SU-DHL-6 (cell line): ENCODE measurements at regions not wholly inside any gene's neighbourhood (a gene's known extent, or its start where the extent isn't known, plus 50 kb on each side); places are given as distances from the start of the nearest gene placed in this dataset.

Source experiments
- H2AFZ ChIP-seq: fragments of 200-600 bp; sonication (generic); 2 replicates; pipeline ENCODE4 v1.6.1; 2014; ENCODE audit warnings: low read depth, mild to moderate bottlenecking, moderate library complexity, mixed read lengths, antibody characterized with exemption, low read length; ENCODE audit not compliant: severe bottlenecking
- H3F3A ChIP-seq: fragments of 200-600 bp; shearing (Covaris generic); 2 replicates; pipeline ENCODE4 v1.6.0; 2016; ENCODE audit warnings: antibody characterized with exemption, mild to moderate bottlenecking; ENCODE audit not compliant: insufficient read depth
- H3K27ac ChIP-seq: fragments of 200-600 bp; sonication (generic); 2 replicates; pipeline ENCODE4 v1.5.1; 2016; ENCODE audit warnings: low read depth, mild to moderate bottlenecking, low read length, moderate library complexity, mixed read lengths
- H3K27me3 ChIP-seq: fragments of 200-600 bp; sonication (generic), shearing (Covaris generic); 2 replicates; pipeline ENCODE4 v1.6.0; 2014; ENCODE audit warnings: mild to moderate bottlenecking, low read length
- H3K36me3 ChIP-seq: fragments of 200-600 bp; sonication (generic); 2 replicates; pipeline ENCODE4 v1.6.1; 2014; ENCODE audit warnings: mild to moderate bottlenecking, low read length, mixed read lengths
- H3K4me2 ChIP-seq: fragments of 300-600, 200-600 bp; shearing (Covaris generic), sonication (generic); 2 replicates; pipeline ENCODE4 v1.6.0; 2014; ENCODE audit warnings: low read length, low read depth, mild to moderate bottlenecking; ENCODE audit not compliant: poor library complexity, severe bottlenecking
- H3K4me3 ChIP-seq: fragments of 200-600 bp; sonication (generic); 2 replicates; pipeline ENCODE4 v1.5.1; 2014; ENCODE audit warnings: antibody characterized with exemption, low read length, mild to moderate bottlenecking, mixed read lengths; ENCODE audit not compliant: insufficient read depth, poor library complexity, severe bottlenecking
- H3K79me2 ChIP-seq: fragments of 200-600 bp; sonication (generic); 2 replicates; pipeline ENCODE4 v1.6.1; 2014; ENCODE audit warnings: mild to moderate bottlenecking, low read length, moderate library complexity; ENCODE audit not compliant: insufficient read depth
- H3K9ac ChIP-seq: fragments of 200-600 bp; sonication (generic); 2 replicates; pipeline ENCODE4 v1.7.0; 2014; ENCODE audit warnings: mild to moderate bottlenecking, low read length
- H3K9me2 ChIP-seq: fragments of 200-600 bp; sonication (generic); replicated peaks from 2 replicates; pipeline ENCODE4 v1.6.1; 2014; ENCODE audit warnings: low read length; ENCODE audit not compliant: insufficient read depth
- H3K9me3 ChIP-seq: fragments of 200-600 bp; sonication (generic); 2 replicates; pipeline ENCODE4 v1.6.1; 2014; ENCODE audit warnings: low read length, mixed read lengths; ENCODE audit not compliant: insufficient read depth
- H4K20me1 ChIP-seq: fragments of 200-600 bp; sonication (generic); 2 replicates; pipeline ENCODE4 v1.6.1; 2014; ENCODE audit warnings: low read depth, mild to moderate bottlenecking, antibody characterized with exemption, low read length, moderate library complexity, mixed read lengths
- EZH2phosphoT487 ChIP-seq: fragments of 200-600 bp; sonication (generic), shearing (Covaris generic); conservative IDR thresholded peaks from 2 replicates; pipeline ENCODE4 v1.6.1; 2018; ENCODE audit warnings: mild to moderate bottlenecking, antibody characterized with exemption, low read length, moderate library complexity, mixed read lengths
- TF ChIP-seq, protein P1 (sequence below): fragments of 200-600 bp; sonication (generic); IDR thresholded peaks from one replicate; pipeline ENCODE4 v1.5.1; 2017; ENCODE audit warnings: antibody characterized with exemption, mild to moderate bottlenecking, low read length, moderate library complexity; ENCODE audit not compliant: insufficient read depth, poor library complexity, severe bottlenecking

DNA sequence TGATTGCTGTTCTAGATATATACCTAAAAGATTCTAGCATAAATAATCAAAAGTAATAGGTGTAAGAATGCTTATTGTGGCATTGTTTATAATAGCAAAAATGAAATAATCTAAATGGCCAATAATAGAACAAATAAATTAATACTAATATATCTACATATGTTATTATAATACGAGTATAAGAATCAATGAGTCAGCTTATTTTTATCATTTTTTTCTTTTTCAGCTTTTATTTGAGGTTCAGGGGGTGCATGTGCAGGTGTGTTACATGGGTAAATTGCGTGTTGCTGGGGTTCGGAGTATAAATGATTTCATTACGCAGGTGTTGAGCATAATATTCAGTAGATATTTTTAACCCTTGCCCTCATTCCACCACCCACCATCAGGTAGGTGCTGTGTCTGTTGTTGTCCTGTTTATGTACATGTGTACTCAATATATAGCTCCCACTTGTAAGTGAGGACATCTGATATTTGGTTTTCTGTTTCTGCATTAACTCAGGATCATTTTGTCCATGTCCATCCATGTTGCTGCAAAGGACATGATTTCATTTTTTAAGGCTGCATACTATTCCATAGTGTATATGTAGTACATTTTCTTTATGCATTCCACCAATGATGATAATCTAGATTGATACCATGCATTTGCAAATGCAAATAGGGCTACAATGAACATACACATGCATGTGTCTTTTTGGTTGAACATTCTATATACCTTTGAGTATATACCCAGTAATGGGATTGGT, 122.2 kb upstream of the GMNC start:
- Histone ChIP-seq H3K36me3 (no peaks in the 10 kb centered on the region), H3F3A (no peaks in the 10 kb centered on the region), H3K9me3 (no peaks in the 10 kb centered on the region), H3K27me3 (no peaks in the 10 kb centered on the region), H2AFZ (no peak overlapping the region), H3K9ac (no peak overlapping the region), H3K9me2 (no peaks in the 10 kb centered on the region), H3K4me2 (no peak overlapping the region), H4K20me1 (no peaks in the 10 kb centered on the region), H3K4me3 (no peak overlapping the region), H3K79me2 (no peaks in the 10 kb centered on the region), H3K27ac (no peak overlapping the region)
- TF ChIP-seq EZH2phosphoT487 = no peak
- TF ChIP-seq, protein P1, sequence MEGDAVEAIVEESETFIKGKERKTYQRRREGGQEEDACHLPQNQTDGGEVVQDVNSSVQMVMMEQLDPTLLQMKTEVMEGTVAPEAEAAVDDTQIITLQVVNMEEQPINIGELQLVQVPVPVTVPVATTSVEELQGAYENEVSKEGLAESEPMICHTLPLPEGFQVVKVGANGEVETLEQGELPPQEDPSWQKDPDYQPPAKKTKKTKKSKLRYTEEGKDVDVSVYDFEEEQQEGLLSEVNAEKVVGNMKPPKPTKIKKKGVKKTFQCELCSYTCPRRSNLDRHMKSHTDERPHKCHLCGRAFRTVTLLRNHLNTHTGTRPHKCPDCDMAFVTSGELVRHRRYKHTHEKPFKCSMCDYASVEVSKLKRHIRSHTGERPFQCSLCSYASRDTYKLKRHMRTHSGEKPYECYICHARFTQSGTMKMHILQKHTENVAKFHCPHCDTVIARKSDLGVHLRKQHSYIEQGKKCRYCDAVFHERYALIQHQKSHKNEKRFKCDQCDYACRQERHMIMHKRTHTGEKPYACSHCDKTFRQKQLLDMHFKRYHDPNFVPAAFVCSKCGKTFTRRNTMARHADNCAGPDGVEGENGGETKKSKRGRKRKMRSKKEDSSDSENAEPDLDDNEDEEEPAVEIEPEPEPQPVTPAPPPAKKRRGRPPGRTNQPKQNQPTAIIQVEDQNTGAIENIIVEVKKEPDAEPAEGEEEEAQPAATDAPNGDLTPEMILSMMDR = no peak

- no peak for TF ChIP-seq EZH2phosphoT487
- TF ChIP-seq, protein P1 = no peak
- Histone ChIP-seq H3K9me2 (no peaks in the 10 kb centered on the region), H3K36me3 (no peaks in the 10 kb centered on the region), H3K27me3 (no peaks in the 10 kb centered on the region), H3K9ac (no peak overlapping the region), H3F3A (no peaks in the 10 kb centered on the region), H3K4me2 (no peak overlapping the region), H2AFZ (no peak overlapping the region), H4K20me1 (no peaks in the 10 kb centered on the region), H3K79me2 (no peaks in the 10 kb centered on the region), H3K9me3 (no peaks in the 10 kb centered on the region), H3K27ac (no peak overlapping the region), H3K4me3 (no peak overlapping the region)
Measured at GRCh38 chr3:190983875-190984274, 121.4 kb upstream of the GMNC start.

DNA sequence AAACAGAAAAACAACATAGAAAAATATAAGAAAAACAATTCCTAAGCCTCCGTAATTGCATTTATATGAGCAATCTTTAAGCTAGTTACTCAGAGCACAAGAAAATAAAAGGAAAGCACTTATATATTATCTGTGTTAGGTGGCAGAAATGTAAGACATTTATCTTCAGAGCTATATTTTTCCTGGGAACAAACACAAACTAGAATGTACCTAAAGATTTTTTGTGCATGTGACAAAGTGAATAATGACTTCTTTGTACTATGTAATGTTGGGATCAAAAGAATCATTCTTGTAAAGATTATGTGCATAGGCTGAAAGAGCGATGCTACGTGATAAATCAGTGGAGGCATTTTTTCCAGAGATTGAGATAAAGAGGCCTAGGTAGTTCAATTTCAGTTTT, 111.3 kb upstream of the GMNC start:
- no peak overlapping the region for H2AFZ ChIP-seq
- H3K9ac ChIP-seq = no peak overlapping the region
- no peaks in the 10 kb centered on the region for H3K9me3 ChIP-seq
- H3K79me2 ChIP-seq = no peaks in the 10 kb centered on the region
- H3K9me2 ChIP-seq = no peaks in the 10 kb centered on the region
- H3K36me3 ChIP-seq = no peaks in the 10 kb centered on the region
- no peak overlapping the region for H3K4me3 ChIP-seq
- no peak for TF ChIP-seq EZH2phosphoT487
- TF ChIP-seq, protein P1 = no peak
- no peak overlapping the region for H3K27ac ChIP-seq
- no peak overlapping the region for H3K4me2 ChIP-seq
- H4K20me1 ChIP-seq = no peaks in the 10 kb centered on the region
- no peaks in the 10 kb centered on the region for H3K27me3 ChIP-seq
- no peaks in the 10 kb centered on the region for H3F3A ChIP-seq
